Dedifferentiated amniotic fluid mesenchymal stem cell (primary cell): ENCODE measurements at regions not wholly inside any gene's neighbourhood (a gene's known extent, or its start where the extent isn't known, plus 50 kb on each side); places are given as distances from the start of the nearest gene placed in this dataset.
A peak's percentile ranks its signal among the peaks of the same experiment; 100 is the strongest.
"Not testable (repeated sequence)": the region's sequence is repeated elsewhere in the genome, so short reads cannot be mapped to it uniquely, and the experiment has no call there.

Source experiments
- DNase-seq: peaks from one replicate; pipeline ENCODE4 v3.0.0-alpha.2; 2016; ENCODE audit errors: extremely low spot score

DNA sequence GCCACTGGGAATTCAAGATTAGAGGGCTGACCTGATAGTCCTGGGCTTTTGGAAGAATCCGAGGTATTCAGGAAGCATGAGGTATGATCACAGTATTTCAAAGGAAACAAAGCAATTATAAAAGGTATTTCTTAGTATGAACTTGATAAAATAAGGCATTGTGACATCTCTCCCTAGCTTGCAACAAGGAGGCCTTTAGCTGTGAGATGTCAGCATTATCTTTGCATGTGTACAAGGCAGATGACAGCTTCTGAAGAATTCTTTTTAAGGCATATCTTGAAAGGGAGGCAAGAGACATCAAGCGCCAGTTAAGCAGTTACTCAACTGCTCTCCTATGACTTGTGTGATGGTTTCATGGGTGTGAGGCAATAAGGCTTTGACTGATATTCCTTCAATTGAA, 1123.7 kb downstream of the PLA2G4A start:
- no peak for DNase-seq

DNA sequence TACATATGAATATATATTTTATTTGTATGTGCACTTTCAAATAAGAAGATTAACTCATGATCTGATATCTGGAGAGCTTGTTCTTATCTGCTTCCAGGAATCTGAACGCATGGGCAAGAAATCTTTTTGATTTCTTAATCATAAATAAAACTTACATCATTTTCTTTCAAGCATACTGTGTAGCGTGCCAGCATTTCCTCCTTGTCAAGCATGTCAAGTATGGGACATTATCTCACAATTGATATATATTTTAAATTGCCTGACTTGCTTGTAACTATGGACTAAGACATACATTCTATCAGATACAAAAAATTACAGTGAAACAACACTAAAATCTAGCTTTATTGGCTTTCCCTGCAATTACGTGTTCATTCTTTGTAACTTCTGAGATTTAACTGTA, 1128.2 kb downstream of the PLA2G4A start:
- DNase-seq: no peak

DNA sequence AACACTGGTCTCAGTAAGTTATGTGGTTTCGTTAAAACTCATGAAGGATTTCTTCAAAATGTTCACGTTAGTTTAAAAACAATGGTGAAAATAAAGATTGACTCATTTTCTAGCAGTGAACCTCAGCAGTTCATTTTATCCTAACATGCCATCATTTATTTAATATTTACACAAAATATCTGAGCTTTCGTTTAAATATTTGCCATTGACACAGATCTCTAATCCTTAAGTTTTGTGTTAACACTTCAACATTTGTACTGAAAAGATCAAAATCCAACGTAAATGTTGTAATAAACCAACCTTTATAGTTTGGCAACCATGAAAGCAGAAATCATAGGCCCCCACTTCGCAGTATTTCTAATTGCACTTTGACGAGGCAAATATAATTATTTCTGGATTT, 1129.5 kb downstream of the PLA2G4A start:
- DNase-seq: no peak

DNA sequence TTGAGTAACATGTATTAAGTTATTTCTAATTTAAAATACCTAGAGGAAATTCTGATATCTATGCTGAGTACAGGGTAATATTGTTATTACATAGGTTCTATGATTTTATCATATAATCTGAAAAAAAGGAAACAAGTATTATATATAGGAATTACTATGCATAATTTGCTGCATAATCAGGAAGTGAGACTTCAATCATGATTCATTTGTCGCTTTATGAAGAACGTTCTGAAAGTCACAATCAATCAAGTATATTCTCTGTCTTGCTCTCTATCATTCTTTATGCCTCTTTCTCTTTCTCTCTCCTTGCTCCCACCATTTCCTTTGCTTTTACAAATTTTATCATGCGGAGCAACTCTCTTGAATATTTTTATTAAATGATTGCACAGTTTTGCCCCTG, 1130.3 kb downstream of the PLA2G4A start:
- no peak for DNase-seq

DNA sequence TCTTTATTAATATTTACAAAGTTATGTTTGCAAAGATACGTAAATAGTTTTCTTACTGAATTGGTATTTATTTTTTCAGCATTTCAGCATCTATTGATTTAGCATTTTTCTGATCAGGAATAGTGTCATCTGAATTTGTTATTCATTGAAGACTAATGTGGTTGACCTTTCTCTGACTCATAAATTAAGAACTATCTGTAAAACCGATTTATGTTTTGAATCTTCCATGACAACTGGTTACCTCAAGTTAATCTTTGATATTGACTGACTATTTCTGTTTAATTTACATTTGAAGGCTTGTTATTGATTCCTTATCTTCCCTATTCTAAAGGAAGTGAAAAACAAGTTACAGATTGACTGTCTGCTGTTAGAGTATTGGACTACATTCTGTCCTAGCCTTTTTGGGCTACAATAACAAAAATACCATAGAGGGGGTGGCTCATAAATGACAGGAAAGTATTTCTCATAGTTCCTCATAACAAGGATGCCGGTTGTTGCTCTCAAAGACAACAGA, 1131.4 kb downstream of the PLA2G4A start:
- DNase-seq: no peak

DNA sequence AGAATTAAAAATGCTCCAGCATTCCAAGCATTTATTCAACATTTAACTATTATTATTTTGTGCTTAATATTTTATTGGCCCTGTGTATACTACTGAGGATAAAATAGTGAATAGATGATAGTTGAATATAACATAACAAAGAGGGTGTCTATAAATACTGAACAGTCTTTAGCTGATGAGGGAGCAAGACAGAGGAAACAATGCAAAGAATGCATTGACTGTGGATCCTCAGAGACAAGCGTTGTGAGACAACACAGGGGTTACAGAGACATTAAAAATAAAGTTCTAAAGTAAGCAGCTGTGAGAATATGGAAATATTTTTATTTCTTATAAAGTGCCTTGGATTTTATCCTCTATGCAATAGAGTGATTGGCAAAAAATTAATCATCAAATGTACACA, 1133.1 kb downstream of the PLA2G4A start:
- no peak for DNase-seq

DNA sequence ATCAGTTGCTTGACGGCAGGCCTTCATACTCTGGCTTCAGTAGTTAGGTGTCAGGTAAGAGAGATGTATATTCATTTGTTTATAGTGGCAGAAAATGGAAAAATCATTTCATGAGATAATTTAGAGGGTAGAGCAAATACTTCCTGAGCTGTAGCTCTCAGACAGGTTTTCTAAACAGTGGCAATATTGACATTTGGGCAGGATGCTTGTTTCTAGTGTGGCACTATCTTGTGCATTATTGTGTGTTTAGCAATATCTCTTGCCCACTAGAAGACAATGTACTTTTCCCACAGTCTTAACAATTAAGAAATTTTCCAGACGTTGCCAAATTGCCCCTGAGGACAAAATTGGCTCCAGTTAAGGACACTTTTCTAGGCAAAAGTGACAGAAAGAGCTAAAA, 1143.1 kb downstream of the PLA2G4A start:
- DNase-seq: no peak

DNA sequence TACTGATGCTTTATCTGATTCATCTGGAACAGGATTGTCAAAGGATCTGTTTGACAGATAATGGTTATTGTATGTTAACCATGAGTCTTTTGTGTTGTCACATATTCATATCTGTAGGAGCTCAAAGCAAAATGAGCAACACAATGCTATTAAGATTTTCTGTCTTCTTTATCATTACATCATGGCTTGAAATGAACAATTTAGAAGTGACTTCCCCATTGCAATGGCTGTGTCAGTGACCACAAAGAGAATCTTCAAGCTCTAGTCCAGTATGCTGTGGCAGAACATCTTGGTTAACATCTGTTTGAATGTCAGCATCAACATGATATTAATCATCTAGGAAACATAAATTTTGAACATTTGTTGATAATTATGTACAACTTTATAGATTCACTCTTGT, 1148.5 kb downstream of the PLA2G4A start:
- no peak for DNase-seq

DNA sequence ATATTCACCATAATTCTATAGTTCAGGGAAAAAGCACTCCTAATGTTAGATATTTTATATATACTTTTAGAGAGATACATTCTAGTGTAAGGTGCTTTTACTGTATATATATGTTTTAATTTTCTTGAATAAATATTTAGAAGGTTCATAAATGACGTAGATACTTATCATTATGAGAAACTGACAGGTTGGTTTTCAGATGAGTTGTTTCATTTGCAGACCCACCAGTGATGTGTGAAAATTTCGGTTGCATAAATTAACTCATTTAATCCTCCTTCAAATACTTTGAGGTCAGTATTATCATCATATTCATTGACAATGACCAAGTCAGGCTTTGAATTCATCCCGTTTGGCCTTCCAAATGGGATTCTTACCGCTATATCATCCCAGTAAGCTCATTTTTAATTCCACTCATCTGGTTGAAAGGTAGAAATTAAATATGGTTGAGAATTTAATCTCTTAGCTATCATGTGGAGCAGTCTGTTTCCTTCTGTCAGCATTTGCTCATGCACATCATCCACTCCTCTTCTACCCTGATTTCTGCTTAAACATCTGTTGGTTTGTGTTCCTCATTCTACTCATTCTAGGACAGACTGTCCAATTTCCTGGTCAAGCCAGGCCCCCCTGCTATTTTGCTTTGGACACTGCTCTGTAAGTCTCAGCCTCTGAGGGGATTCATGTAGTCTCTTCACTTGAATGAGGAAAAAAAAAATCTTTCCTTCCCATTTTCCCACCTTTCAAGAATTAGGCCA, 1156.6 kb downstream of the PLA2G4A start:
- DNase-seq: no peak

DNA sequence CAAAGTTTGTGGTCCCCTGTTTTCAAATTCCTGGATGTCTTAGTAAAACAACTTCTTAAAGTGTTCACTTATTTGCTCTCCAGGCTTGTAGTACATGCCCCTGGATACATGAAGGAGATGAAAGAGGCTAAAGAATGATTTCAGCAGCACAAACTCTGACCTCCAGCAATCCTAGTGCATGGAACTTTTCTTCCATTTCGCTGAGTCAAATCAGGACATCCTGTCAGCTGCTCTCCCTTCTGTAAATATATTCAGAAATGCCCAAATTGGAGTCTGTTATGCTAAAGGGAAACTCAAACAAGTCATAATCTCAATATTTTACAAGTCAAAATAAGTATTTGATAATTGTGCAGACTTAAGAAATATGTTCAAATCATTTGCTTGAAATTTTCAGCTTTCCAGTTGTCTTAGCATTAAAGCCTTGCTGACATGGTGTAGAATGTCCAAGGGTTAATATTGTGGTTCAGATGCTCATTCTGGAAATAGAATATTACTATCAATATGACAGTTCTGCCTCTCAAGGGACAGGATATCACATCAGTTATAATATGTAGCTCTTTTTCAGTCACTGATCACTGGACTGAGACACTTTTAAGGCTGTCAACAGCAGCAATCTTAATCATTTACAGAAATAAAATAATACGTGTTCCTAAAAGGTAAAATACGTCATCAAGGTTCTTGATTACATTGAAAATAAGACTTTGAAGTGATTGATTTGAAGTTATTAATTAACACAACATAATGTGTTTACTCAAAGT, 1157.3 kb downstream of the PLA2G4A start:
- no peak for DNase-seq

DNA sequence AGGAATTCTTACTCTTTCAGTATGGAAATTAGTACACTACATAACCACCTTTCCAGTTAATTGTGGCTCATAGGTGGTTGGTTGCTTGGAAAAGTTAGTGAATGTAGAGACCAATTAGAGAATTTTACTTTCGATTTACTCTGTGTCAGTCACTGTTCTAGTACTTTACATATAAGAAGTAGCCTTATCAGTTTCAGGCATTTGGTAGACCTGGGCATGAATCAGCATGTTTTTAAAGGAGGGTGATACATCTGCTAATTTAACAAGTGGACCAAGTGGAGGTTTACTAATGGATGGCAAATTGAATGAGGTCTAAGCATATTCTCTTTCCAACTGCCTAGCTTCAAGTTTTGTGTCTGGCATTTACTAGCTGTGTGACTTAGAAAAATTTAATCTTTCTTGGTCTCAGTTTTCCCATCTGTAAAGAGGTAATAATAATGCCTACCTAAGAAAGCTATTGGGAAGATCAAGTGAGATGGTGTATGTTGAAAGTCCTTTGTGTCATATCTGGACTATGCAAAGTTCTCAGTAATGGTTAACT, 1158.6 kb downstream of the PLA2G4A start:
- DNase-seq: no peak

DNA sequence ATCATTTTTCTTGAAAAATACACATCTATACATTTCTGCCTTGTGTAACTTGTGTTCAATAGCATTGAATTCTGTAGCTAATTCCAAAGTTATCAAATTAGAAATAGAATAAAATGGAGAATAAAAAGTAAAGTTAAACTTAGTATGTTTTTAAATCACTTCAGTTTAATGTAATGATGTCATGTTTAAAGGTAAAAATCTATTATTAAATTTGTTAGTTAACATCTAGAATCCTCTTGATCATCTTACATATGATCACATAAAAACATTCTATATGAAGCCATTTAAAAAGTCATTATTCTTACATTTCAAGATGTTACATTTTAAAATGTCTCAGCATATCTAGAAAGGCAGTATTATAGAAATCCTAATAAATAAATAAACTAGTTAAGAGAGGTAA, 1163.2 kb downstream of the PLA2G4A start:
- no peak for DNase-seq

DNA sequence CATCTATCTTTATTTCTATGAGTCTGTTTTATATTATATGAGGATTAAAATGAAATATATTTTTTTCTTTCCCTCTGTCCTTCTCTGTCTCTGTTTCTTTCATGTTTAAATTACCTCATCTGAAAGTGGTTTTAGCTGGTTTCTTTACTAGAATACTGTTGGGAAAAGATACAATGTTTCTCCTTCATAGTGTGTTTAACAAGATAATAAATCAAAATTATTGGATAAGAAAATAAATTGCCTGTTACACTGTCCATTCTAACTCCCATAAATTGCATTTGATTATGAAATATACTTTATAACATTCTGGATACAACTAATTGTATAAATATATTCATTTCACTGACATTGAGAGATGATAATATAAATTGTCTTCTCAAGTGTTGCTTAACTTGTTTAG, 1168.0 kb downstream of the PLA2G4A start:
- no peak for DNase-seq

DNA sequence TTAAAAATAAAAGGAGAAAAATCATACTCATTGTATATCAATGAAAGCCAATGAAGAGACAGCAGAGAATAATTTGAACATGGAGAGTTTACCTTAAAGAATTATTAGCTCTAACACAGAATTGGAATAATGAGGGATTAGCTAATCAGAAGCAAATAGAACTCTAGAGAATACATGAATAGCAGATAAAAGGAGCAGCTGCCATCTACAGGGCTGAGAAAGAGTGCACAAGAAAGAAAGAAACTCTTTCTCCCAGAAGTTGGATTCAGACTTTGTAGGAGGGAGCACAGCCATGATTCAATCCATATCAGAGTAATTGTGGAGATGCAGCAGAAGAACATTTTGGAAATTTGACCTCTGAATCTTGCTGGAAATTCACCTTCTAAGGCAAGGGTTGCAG, 1171.2 kb downstream of the PLA2G4A start:
- no peak for DNase-seq

DNA sequence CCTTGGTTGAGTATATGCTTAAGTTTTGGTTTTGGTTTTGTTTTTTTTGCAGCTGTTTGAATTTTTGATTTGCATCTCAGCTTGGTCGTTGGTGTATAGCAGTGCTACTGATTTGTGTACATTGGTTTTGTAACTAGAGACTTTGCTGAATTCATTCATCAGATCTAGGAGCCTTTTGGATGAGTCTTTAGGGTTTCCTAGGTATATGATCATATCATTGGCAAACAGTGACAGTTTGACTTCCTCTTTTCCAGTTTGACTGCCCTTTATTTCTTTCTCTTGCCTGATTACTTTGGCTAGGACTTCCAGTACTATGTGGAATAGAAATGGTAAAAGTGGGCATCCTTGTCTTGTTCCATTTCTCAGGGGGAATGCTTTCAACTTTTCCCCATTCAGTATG, 1174.9 kb downstream of the PLA2G4A start:
- not testable (repeated sequence) for DNase-seq

DNA sequence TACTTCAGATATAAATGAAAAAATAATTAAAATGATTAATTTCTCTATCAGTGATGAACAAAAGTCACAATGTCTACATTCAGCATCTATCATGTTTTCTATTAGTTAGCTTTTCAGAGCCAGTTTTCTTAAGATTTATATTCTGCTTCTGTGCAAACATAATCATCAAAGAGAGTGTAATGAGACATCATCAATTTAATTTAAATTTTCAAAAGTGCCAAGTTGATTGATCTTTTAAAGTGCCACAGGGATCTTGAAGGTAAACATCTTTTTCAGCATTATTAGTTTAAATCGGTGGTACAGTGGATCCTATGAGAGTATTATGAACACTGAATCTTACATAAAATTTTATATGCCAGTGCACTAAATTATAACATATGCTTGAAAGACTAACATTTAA, 1176.1 kb downstream of the PLA2G4A start:
- no peak for DNase-seq

DNA sequence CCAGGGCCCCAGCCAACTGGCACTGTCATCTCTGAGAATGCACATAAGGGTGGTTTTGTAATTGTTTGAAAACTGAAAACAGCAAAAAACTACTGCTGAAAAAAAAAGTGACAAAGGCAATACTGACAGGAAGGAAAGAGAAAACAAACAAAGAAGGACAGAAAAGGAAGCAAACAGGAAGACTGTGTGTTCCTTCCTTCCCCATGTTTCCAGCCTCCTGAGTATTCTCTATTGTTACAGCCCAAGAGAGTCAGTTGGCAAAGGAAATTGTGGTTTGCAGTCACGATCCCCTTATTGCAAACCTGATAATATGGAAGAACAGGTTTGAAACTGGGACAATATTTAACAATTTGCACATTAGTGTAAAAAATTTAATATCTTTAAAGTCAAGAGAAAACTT, 1177.6 kb downstream of the PLA2G4A start:
- no peak for DNase-seq

DNA sequence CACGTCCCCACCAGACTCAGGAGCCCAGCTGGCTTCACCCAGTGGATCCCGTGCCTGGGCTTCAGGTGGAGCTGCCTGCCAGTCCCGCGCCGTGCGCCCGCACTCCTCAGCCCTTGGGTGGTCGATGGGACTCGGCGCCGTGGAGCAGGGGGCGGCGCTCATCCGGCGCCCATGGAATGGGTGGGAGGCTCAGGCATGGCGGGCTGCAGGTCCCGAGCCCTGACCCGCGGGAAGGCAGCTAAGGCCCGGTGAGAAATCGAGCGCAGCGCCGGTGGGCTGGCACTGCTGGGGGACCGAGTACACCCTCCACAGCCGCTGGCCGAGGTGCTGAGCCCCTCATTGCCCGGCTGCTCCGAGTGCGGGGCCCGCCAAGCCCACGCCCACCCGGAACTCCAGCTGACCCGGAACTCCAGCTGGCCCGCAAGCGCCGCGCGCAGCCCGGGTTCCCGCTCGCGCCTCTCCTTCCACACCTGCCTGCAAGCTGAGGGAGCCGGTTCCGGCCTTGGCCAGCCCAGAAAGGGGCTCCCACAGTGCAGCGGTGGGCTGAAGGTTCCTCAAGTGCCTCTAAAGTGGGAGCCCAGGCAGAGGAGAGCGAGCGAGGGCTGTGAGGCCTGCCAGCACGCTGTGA, 1184.6 kb downstream of the PLA2G4A start:
- not testable (repeated sequence) for DNase-seq

DNA sequence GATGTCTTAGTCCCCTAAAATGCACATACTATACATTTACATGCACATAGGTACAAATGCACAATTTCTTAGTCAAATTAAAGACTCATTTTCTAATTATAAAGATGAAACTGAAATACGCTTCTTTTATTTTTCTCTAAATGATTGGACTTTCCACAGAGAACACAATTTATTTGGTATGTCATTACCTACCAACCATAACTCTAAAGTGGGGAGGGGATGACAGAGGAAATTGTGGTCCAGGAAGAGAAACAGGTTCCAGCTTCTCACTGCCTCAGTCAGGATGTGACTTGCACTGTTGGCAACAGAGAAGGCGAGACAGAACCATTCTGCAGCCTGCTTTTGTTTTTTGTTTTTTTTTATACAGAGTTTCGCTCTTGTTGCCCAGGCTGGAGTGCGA, 1189.2 kb downstream of the PLA2G4A start:
- no peak for DNase-seq

DNA sequence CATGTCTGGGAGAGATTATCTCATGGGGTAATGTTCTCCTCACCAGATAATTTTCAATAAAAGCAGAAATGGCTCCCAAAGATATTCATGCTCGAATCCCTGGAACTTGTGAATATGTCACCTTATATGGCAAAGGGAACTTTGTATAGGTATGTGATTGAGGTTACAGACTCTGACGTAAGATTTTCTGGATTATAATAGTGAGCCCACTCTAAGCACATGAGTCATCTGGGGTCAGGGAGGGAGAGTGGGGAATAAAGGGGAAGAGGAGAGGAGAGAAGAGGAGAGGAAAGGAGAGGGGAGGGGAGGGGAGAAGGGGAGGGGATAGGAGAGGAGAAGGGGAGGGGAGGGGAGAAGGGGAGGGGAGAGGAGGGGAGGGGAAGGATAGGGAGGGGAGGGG, 1193.9 kb downstream of the PLA2G4A start:
- DNase-seq: no peak

DNA sequence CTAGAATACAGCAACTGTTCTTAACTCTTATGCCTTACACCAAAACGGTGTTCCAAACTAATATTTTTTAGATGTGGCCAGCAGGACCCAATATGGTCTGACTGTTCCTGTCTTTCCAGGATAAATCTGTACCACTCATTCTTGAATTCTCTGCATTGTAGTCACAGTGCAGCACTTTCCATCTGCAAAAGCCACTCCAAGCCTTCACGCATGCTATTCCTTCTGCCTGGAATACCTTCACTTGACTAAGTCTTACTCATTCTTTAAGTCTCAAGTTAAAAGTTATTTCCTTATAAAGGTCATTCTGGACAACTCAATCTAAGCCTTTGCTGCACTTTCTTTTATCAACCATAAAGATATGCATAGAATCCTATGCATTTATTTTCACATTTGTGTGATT, 1194.5 kb downstream of the PLA2G4A start:
- DNase-seq: no peak

DNA sequence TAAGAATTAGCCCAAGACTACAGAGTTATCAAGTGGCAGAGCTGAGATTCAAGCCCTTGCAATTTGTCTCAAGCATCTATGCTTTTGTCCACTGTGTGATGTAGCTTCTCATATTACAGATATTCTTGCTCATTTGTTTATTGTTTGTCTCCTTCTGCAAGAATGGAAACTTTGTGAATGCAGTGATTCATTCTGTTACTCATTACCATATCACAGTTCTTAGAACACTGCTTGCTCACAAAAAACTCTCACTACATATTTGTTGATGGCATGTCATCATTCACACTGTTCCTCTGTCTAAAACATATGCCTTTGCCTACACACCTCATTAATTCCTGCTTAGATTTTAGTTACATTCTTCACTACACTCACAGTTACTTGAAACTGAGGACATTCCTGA, 1198.9 kb downstream of the PLA2G4A start:
- peak; percentile 83 for DNase-seq

DNA sequence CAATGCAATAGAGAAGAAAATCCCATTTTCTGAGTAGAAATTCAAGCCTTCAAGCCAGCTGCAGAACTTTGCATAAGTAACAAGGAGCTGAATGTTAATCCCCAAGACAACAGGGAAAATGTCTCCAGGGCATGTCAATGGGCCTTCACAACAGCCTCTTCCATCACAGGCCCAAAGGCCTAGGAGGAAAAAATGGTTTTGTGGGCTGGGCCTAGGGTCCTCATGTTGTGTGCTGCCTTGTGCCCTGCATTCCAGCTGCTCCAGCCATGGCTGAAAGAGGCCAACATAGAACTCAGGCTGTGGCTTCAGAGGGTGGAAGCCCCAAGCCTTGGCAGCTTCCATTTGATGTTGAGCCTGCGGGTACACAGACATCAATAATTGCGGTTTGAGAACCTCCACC, 1208.8 kb downstream of the PLA2G4A start:
- not testable (repeated sequence) for DNase-seq
